ENCODE measurements at regions not wholly inside any gene's neighbourhood (a gene's known extent, or its start where the extent isn't known, plus 50 kb on each side); places are given as distances from the start of the nearest gene placed in this dataset.
"Not testable (repeated sequence)": the region's sequence is repeated elsewhere in the genome, so short reads cannot be mapped to it uniquely, and the experiment has no call there.

DNA sequence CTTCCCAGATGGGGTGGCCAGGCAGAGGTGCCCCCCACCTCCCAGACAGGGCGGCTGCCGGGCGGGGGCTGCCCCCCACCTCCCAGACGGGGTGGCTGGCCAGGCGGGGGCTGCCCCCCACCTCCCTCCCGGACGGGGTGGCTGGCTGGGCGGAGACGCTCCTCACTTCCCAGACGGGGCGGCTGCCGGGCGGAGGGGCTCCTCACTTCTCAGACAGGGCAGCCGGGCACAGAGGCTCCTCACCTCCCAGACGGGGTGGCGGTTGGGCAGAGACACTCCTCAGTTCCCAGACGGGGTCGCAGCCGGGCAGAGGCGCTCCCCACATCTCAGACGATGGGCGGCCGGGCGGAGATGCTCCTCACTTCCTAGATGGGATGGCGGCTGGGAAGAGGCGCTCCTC, 76.4 kb upstream of the AADAT start:
- not testable (repeated sequence) for H3K36me3 ChIP-seq (ENCODE audit: control insufficient read depth in 2 of 2, insufficient read depth in 2 of 2, low read length in 2 of 2); H3K4me1 ChIP-seq (ENCODE audit: control insufficient read depth in 2 of 2, insufficient read depth in 2 of 2, low read length in 2 of 2); H3K27me3 ChIP-seq (ENCODE audit: control insufficient read depth in 2 of 2, insufficient read depth in 2 of 2, low read length in 2 of 2); H3K9me3 ChIP-seq (ENCODE audit: control insufficient read depth in 2 of 2, low read length in 2 of 2); H3K9ac ChIP-seq (ENCODE audit: low read depth in 1 of 2, low read length in 2 of 2); H3K27ac ChIP-seq (ENCODE audit: low read depth in 2 of 2, low read length in 2 of 2); H3K4me3 ChIP-seq (ENCODE audit: low read length in 2 of 2)

- no peaks in the 10 kb centered on the region for H3K4me1 ChIP-seq (ENCODE audit: control insufficient read depth in 2 of 2, insufficient read depth in 2 of 2, low read length in 2 of 2)
- no peaks in the 10 kb centered on the region for H3K9me3 ChIP-seq (ENCODE audit: control insufficient read depth in 2 of 2, low read length in 2 of 2)
- H3K4me3 ChIP-seq (ENCODE audit: low read length in 2 of 2): no peak overlapping the region
- H3K36me3 ChIP-seq (ENCODE audit: control insufficient read depth in 2 of 2, insufficient read depth in 2 of 2, low read length in 2 of 2): no peaks in the 10 kb centered on the region
- H3K27me3 ChIP-seq (ENCODE audit: control insufficient read depth in 2 of 2, insufficient read depth in 2 of 2, low read length in 2 of 2): no peaks in the 10 kb centered on the region
- H3K9ac ChIP-seq (ENCODE audit: low read depth in 1 of 2, low read length in 2 of 2): no peak overlapping the region
- H3K27ac ChIP-seq (ENCODE audit: low read depth in 2 of 2, low read length in 2 of 2): no peak overlapping the region
Measured at GRCh38 chr4:170162416-170162815, 72.7 kb upstream of the AADAT start.

- H3K27ac ChIP-seq (ENCODE audit: low read depth in 2 of 2, low read length in 2 of 2): no peak overlapping the region
- no peaks in the 10 kb centered on the region for H3K36me3 ChIP-seq (ENCODE audit: control insufficient read depth in 2 of 2, insufficient read depth in 2 of 2, low read length in 2 of 2)
- no peak overlapping the region for H3K9ac ChIP-seq (ENCODE audit: low read depth in 1 of 2, low read length in 2 of 2)
- H3K27me3 ChIP-seq (ENCODE audit: control insufficient read depth in 2 of 2, insufficient read depth in 2 of 2, low read length in 2 of 2): no peaks in the 10 kb centered on the region
- H3K9me3 ChIP-seq (ENCODE audit: control insufficient read depth in 2 of 2, low read length in 2 of 2): no peaks in the 10 kb centered on the region
- H3K4me1 ChIP-seq (ENCODE audit: control insufficient read depth in 2 of 2, insufficient read depth in 2 of 2, low read length in 2 of 2): no peaks in the 10 kb centered on the region
- no peak overlapping the region for H3K4me3 ChIP-seq (ENCODE audit: low read length in 2 of 2)
Measured at GRCh38 chr4:170157670-170158069, 67.9 kb upstream of the AADAT start.

DNA sequence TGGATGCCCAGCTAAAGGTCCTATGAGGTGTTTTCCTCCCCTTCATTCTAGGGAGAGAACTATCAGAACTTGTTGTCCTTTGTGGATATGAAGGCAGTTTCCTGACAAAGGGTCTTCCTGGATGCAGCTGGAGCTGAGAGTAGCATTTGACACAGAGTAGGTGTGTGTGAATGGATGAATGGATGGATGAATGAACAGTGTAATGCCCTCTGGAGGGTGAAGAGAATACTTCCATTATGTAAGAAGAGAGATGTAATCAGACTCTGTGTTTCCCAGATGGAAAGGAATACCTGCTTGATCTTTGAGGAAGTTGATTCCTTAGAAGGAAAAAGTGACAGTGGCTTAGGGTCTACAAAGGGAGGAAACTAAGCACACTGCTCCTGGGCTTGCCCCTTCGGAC, 55.4 kb upstream of the AADAT start:
- Histone ChIP-seq H3K27me3 (ENCODE audit: control insufficient read depth in 2 of 2, insufficient read depth in 2 of 2, low read length in 2 of 2) (no peaks in the 10 kb centered on the region), H3K9ac (ENCODE audit: low read depth in 1 of 2, low read length in 2 of 2) (no peak overlapping the region), H3K27ac (ENCODE audit: low read depth in 2 of 2, low read length in 2 of 2) (no peak overlapping the region)

DNA sequence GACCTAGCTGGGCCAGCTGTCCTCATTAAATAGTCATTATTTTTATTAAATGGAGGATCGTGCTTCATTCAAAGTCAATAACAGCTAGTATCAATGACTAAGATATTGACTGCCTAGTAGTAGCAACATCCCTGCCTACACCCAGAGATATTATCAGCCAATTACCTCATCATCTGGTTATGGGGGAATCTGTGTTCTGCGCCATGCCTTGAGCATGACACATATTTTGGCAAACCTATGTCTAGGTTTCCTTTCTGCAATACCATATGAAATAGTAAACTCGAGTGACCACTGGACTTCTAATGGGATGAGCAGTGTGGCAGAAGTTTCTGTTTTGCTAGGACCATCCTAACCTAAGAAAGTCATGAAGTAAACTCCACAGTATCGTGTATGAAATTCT, 50.0 kb upstream of the AADAT start:
- Histone ChIP-seq H3K9ac (ENCODE audit: low read depth in 1 of 2, low read length in 2 of 2) (no peak overlapping the region), H3K9me3 (ENCODE audit: control insufficient read depth in 2 of 2, low read length in 2 of 2) (no peaks in the 10 kb centered on the region), H3K4me1 (ENCODE audit: control insufficient read depth in 2 of 2, insufficient read depth in 2 of 2, low read length in 2 of 2) (no peaks in the 10 kb centered on the region), H3K36me3 (ENCODE audit: control insufficient read depth in 2 of 2, insufficient read depth in 2 of 2, low read length in 2 of 2) (no peaks in the 10 kb centered on the region), H3K4me3 (ENCODE audit: low read length in 2 of 2) (no peak overlapping the region), H3K27ac (ENCODE audit: low read depth in 2 of 2, low read length in 2 of 2) (no peak overlapping the region), H3K27me3 (ENCODE audit: control insufficient read depth in 2 of 2, insufficient read depth in 2 of 2, low read length in 2 of 2) (no peaks in the 10 kb centered on the region)

More for the DNA sequence above, 55.4 kb upstream of the AADAT start:
- no peaks in the 10 kb centered on the region for H3K36me3 ChIP-seq (ENCODE audit: control insufficient read depth in 2 of 2, insufficient read depth in 2 of 2, low read length in 2 of 2)
- no peak overlapping the region for H3K4me3 ChIP-seq (ENCODE audit: low read length in 2 of 2)
- no peaks in the 10 kb centered on the region for H3K9me3 ChIP-seq (ENCODE audit: control insufficient read depth in 2 of 2, low read length in 2 of 2)
- no peaks in the 10 kb centered on the region for H3K4me1 ChIP-seq (ENCODE audit: control insufficient read depth in 2 of 2, insufficient read depth in 2 of 2, low read length in 2 of 2)

Measured in mucosa of rectum (tissue), 2 donors.